ENCODE measurements at regions not wholly inside any gene's neighbourhood (a gene's known extent, or its start where the extent isn't known, plus 50 kb on each side); places are given as distances from the start of the nearest gene placed in this dataset.

GRCh38 chr13:76048675-76049375, 412.7 kb downstream of the LMO7 start:
- H3K36me3 ChIP-seq, result no peaks in the 10 kb centered on the region
- 48 to 52% methylated on average over 3 of the region's 3 CpGs for WGBS, 2 donors
- H3K27ac ChIP-seq, result no peak overlapping the region
- no peak overlapping the region for H3K4me3 ChIP-seq
- DNase-seq (ENCODE audit: low spot score in 2 of 2), result no peak
- H3K27me3 ChIP-seq, result no peaks in the 10 kb centered on the region
- TF ChIP-seq POLR2A (IDR thresholded peaks at IDR 0.05), result no peak
- no peak for TF ChIP-seq CTCF (IDR thresholded peaks at IDR 0.05)
- no peak for TF ChIP-seq EP300 (IDR thresholded peaks at IDR 0.05)
- H3K4me1 ChIP-seq, result peaks cover 0 to 13% (median 2%) of the 10 kb centered on the region in 4 donors
- H3K9me3 ChIP-seq, result no peaks in the 10 kb centered on the region

- no peak for TF ChIP-seq EP300 (IDR thresholded peaks at IDR 0.05)
- no peak for TF ChIP-seq CTCF (IDR thresholded peaks at IDR 0.05)
- TF ChIP-seq POLR2A (IDR thresholded peaks at IDR 0.05), result no peak
- 82 to 89% methylated on average over 3 of the region's 3 CpGs for WGBS, 2 donors
- Histone ChIP-seq H3K27me3 (no peaks in the 10 kb centered on the region), H3K4me1 (peaks cover 0 to 20% (median 2%) of the 10 kb centered on the region in 4 donors), H3K9me3 (no peaks in the 10 kb centered on the region), H3K36me3 (no peaks in the 10 kb centered on the region), H3K4me3 (no peak overlapping the region), H3K27ac (peak overlapping the region in 1 of 4 donors; percentile 28)
- DNase-seq (ENCODE audit: low spot score in 2 of 2), result no peak
Measured at GRCh38 chr13:76048131-76048530, 412.0 kb downstream of the LMO7 start.

GRCh38 chr13:76043874-76044273, 407.7 kb downstream of the LMO7 start:
- peaks cover 0 to 20% (median 1%) of the 10 kb centered on the region in 4 donors for H3K4me1 ChIP-seq
- peak overlapping the region in 2 of 4 donors; percentile 13 to 37 for H3K27ac ChIP-seq
- WGBS, 2 donors, result 39% methylated on average over 1 of the region's 1 CpG
- no peaks in the 10 kb centered on the region for H3K9me3 ChIP-seq
- TF ChIP-seq CTCF (IDR thresholded peaks at IDR 0.05), result no peak
- no peak for TF ChIP-seq EP300 (IDR thresholded peaks at IDR 0.05)
- TF ChIP-seq POLR2A (IDR thresholded peaks at IDR 0.05), result no peak
- no peaks in the 10 kb centered on the region for H3K36me3 ChIP-seq
- no peak overlapping the region for H3K4me3 ChIP-seq
- no peak for DNase-seq (ENCODE audit: low spot score in 2 of 2)
- H3K27me3 ChIP-seq, result no peaks in the 10 kb centered on the region

- no peaks in the 10 kb centered on the region for H3K36me3 ChIP-seq
- DNase-seq (ENCODE audit: low spot score in 2 of 2), result no peak
Measured at GRCh38 chr13:76038920-76039716, 403.0 kb downstream of the LMO7 start.

More at GRCh38 chr13:76038920-76039716, 403.0 kb downstream of the LMO7 start:
- H3K27me3 ChIP-seq, result no peaks in the 10 kb centered on the region
- no peak overlapping the region for H3K27ac ChIP-seq
- 82 to 91% methylated on average over 3 of the region's 3 CpGs for whole genome bisulfite sequencing, 2 donors
- TF ChIP-seq EP300 (IDR thresholded peaks at IDR 0.05) (no peak), CTCF (IDR thresholded peaks at IDR 0.05) (no peak), POLR2A (IDR thresholded peaks at IDR 0.05) (no peak)
- H3K9me3 ChIP-seq, result no peaks in the 10 kb centered on the region
- peaks cover 0 to 10% (median 0%) of the 10 kb centered on the region in 4 donors for H3K4me1 ChIP-seq
- no peak overlapping the region for H3K4me3 ChIP-seq

All from tibial nerve (tissue), 4 donors.